GM12874 (cell line): ENCODE measurements at regions not wholly inside any gene's neighbourhood (a gene's known extent, or its start where the extent isn't known, plus 50 kb on each side); places are given as distances from the start of the nearest gene placed in this dataset.

Experiments used
- TF ChIP-seq, protein P1 (sequence below): IDR thresholded peaks from 2 replicates; pipeline ENCODE4 v1.5.1; 2011; ENCODE audit warnings: low read depth, mild to moderate bottlenecking, control low read depth, low read length, moderate library complexity; ENCODE audit not compliant: insufficient read depth

DNA sequence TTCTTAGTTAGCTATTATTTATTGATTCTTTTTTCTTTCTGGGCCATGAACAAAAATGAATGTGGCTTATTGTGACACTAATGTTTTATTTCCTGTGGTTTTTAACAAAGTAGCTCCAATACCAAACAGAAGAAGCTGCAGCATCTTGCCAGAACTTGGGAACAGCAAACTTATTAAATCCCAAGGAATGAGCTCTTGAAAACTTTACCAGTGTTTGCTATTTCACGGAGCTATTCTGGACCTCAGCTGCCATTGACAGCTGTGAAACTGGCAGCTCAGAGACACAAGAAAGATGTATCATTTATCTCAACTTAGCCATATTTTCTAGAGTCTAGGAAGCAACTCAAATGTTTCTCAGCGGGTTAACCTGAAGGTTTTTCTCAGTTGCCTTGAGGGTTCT is 91.0 kb upstream of the NEUROD1 start:
- TF ChIP-seq, protein P1, sequence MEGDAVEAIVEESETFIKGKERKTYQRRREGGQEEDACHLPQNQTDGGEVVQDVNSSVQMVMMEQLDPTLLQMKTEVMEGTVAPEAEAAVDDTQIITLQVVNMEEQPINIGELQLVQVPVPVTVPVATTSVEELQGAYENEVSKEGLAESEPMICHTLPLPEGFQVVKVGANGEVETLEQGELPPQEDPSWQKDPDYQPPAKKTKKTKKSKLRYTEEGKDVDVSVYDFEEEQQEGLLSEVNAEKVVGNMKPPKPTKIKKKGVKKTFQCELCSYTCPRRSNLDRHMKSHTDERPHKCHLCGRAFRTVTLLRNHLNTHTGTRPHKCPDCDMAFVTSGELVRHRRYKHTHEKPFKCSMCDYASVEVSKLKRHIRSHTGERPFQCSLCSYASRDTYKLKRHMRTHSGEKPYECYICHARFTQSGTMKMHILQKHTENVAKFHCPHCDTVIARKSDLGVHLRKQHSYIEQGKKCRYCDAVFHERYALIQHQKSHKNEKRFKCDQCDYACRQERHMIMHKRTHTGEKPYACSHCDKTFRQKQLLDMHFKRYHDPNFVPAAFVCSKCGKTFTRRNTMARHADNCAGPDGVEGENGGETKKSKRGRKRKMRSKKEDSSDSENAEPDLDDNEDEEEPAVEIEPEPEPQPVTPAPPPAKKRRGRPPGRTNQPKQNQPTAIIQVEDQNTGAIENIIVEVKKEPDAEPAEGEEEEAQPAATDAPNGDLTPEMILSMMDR, result no peak

DNA sequence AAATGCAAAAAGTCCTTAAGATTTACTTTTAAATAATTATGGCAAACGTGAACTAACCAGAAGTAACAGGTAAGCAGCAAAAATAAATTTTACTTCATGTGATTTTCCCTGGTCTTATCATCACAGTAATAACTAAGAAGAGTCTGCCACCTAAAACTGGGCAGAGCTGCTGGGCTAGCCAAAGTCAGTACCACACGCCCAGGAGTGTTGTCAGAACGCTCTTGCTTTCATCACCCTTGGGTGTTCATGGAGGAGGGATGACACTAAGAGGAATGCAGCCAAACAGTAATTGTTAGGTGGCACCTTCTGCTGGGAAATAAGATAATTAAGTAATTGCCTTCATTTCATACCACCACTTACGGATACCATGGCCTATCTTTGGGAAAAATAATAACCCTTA is 92.0 kb upstream of the NEUROD1 start:
- TF ChIP-seq, protein P1, result no peak

DNA sequence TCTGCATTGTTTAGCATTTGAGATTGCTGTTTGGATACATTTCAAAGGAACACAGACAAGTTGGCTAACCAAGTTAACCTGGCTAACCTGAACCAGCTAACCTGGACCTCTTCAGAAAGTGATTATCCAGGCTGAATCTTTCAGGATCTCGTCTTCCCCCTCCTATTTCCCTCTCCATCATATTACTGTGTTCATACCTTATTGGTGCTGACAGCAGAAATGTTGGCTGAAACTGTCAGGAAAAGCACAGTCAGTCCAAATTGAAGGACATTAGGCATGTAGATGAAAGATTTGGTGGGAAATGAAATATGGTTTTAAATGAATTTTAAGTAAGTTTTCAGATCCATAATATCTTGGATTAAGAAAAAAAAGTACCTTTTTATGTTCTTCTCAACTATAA is 92.5 kb upstream of the NEUROD1 start:
- TF ChIP-seq, protein P1, result no peak

DNA sequence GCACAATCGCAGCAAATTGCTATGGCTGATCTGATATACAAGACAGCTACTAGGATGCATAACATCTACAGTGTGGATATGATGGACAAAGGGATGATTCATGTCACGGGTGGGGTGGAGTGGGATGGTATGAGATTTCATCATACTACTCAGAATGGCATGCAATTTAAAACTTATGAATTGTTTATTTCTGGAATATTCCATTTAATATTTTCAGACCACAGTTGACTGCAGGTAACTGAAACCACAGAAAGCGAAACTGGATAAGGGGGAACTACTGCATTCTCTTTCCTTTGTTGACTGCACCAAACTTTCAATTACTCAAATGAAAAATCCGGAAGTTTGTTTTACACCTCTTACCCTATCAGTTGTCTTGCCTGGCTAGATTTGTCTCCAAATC is 94.4 kb upstream of the NEUROD1 start:
- TF ChIP-seq, protein P1, result no peak

DNA sequence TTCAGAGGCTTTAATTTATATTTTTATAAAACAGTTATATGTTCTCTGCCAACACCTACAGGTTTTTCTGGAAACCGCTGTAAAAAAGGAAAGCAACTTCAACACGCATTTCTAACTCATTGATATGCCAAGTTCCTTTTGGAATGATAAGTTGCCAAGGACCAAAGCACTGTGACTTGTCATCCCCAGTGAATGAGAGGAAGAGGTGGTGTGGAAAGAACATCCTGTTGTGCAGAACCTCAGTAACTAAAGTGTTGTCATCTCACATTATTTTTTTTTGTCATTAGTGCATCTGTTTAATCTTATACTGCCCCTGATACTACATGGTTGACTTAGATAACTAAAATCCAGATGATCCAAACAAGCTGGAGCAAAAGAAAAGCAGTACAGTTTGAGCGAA is 96.0 kb upstream of the NEUROD1 start:
- TF ChIP-seq, protein P1, result no peak

DNA sequence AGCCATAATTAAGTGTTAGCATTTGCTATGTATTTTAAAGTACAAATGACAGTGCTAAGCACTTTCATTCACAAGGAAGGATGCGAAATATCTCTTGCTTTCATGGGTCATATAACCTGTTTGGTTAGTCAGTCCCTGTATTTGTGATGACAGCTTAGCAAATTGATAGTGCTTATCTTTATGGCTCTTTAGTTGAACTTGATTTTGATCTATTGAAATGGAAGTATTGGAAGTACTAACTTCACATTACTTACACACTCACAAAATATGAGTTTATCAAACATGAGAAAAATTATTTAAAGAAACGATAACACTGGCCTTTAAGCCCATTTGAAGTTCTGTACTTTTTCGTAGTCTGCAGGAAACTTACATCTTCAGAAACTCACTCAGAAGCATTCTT is 97.4 kb upstream of the NEUROD1 start:
- TF ChIP-seq, protein P1, result no peak

DNA sequence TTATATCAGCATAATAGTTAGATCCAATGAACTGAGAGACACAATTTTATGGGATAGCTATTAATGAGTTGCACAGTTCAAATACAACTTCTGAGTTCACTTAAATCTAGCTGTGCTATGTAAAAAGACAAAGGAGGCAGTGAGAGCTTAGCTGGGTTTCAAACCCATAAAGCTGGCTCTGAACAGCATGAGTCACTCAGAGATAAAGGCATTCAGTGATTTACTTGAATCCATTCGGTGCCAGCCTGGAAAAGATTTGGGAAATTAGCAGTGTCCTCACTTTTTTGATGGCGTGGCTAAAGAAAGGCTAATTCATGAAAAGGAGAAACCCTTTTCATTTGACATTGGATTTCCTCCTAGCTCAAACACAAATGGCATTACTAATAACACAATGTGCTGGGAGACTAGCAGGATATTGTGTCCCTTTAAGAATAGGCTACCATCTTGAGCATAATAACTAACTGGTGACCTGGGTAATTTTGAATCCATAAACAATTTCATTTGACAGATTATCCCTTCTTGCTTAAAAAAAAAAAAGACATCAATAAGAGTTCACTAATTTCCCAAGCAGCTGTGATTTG is 98.4 kb upstream of the NEUROD1 start:
- TF ChIP-seq, protein P1, result no peak
